ENCODE measurements at regions not wholly inside any gene's neighbourhood (a gene's known extent, or its start where the extent isn't known, plus 50 kb on each side); places are given as distances from the start of the nearest gene placed in this dataset.

DNA sequence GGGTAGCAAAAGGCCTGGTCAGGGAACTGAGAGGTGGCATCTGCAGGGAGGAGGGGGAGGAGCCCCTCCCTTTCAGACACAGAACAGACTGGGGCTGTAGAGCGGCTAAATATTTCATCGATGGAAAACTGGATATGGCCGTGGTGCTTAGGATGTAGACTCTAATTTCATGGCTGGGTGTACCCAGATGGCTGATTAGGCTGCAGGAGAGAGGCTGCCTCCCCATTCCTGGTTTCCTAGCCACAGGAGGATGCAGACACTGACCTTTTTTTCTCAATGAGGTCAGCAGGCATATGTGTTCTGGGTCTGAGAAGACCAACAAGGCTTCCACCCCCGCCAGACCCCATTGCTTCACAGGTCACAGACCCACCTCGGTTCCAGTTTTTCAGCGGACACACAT is 58.1 kb upstream of the CALM2 start:
- DNase-seq, result no peak

DNA sequence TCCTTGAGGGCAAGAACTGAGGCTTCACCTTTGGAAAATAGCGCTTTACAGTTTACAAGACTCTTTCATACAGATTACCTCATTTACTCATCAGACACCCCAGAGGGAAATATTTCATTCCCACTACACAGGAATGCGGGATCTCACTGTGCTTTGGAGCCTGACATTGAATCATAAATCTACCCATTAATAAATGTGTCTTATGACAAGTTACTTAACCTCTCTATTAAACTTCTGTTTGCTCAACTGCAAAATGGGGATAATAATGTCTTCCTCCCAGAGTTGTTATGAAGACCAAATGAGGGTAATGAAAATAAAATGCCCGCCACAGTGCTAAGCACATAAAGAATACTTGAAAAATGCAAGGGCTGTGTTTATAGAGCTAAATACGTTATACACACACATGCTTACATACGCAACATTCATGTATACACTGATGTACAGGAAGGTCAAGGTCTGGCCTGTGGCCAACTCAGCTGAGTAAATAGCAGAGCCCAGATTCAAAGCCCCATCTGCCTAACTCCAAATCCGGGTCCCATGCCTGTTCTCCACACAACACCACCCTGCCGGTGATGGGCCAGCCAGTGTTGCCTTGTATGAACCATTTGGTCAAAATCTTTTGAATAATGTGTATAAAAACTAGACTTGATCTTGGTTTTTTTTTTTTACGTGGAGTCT is 56.6 kb upstream of the CALM2 start:
- DNase-seq, result no peak

DNA sequence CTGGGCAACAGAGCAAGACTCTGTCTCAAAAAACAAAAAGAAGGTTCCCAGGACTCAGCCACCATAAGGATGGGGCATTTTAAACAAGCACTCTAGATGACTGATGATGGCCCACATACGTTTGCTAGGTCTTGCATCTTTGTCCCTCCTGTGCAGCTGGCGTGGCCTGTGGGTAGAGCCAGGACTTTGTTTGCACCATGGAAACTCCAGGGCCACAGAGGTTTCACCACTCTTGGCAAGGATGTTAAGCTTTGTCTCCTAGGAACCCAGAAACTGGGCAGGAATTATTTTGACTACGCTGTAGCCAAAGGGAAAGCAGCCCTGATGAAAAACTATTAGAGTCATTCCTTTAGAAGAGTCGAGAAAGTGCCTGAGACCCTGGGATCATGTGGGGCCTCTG is 54.1 kb upstream of the CALM2 start:
- no peak for DNase-seq

DNA sequence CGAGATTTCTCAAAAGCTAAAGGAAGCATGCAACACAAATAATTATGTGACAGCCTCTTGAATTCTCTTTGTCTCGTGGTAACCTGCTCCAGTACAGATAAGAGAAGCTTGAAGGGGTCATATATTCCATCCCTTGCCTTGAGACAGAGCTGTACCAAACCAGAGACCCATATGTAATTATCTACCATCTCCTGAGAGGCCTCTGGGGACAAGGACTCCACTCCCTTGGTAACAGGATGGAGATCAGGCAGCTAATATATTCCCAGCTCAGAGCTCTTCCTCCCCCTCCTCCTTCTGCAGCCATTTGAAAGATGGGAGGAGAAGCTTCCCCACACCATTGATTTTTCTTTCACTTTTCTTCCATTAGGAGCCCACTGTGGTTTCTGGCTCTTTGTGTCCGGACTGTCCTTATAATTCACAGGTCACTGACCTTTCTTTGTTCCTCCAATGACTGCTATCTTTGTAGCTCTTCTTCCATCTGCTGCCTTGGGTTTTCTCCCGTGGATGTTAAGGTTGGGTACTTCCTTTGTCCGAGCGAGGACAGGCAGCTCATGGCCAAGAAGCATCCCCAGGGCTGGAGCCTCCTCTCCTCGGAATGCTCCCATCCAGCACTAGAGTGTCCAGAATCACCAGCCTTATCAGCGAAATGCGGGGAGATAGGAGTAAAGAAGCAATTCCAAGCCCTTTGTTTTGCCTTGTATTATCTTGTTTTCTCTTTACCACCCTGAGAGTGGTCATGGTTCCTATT is 51.4 kb upstream of the CALM2 start:
- DNase-seq, result no peak

DNA sequence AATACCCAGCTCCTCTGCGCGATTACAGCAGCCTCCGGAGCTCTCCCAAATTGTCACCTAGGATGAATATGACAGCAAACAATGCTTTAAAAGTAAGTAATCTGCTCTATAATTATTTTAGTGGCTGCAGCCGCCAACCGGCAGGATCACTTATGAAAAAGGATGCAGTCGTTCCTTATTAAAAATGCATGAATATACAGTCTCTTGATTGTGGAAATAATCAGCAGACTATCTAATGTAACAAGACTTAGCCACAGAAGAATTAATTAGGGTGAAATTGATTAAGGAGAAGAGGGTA is 50.6 kb upstream of the CALM2 start:
- DNase-seq, result no peak

DNA sequence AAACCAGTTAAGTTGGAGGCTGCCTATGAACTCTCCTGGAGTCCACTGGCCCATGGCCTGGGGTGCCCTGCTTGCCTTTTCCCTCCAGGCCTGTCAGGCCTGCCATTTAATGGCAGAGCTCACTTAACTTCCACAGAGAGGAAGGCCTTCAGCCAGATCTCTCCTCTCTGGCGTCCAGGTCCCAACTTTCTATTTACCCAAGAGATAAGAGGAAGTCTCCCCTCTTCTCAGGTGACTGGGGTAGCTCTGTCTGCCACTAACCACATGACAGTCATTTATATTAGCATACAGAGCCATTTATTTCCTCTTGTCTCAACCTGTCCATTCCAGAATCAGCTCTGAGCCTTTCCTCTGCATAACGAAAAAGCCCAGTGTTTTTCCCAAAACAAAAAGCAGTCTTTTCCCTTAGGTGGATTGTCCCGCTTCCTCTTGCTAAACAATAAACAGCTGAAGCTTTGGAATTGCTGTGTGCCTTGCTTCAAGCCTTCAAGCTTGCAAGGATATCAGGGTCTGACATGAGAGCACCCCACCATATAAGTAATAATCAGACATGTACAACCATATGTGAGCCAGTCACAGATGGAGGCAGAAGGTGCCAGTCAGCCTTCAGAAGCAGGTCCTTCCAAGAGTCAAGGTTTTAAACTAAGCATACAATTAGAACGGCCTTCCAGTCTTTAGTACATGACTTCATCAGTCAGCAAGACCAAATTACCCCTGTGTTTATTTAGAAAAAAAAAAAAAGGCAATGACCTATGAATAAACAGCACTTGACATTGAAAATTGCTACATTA is 50.0 kb upstream of the CALM2 start:
- no peak for DNase-seq
